Heart left ventricle (tissue), 13 donors: ENCODE measurements at regions not wholly inside any gene's neighbourhood (a gene's known extent, or its start where the extent isn't known, plus 50 kb on each side); places are given as distances from the start of the nearest gene placed in this dataset.

Source experiments
- POLR2A ChIP-seq, 2 donors: fragments of 450-650 bp; IDR thresholded peaks; one replicate each; pipeline ENCODE4 v1.6.1; 2017; ENCODE audit warnings: antibody characterized with exemption in 2 of 2, mild to moderate bottlenecking in 2 of 2, moderate library complexity in 2 of 2
- TF ChIP-seq, protein P1 (sequence below), 12 donors: fragments of 200-600 bp; sonication (generic) in 4 of 12; IDR thresholded peaks; one replicate each; pipeline versions ENCODE4 v1.5.0 to v1.8.0; 2018 to 2022; ENCODE audit warnings: antibody characterized with exemption in 12 of 12, mild to moderate bottlenecking in 5 of 12
- donor health status: ischemic (EF 13 %, LVEDD 7.1; RV severe dilation, severe dysfunction).
- donor health status: DM: no; HTN: yes; CAD: no.
- donor health status: DM: no; HTN: no; CAD: no.
- donor health status: ischemic (EF 25% LVEDD 6.9; RV normal size, moderate dysfunction).
- donor health status: ischemic (EF 25% LVEDD 5.7; RV mildly dilated, moderate dysfunction).
- donor health status: ischemic (EF 35%, LVEDD 5.7; RV mildly dilated, moderate dysfunction).
- donor health status: nonischemic (EF 11% LVEDD 7.7; RV severe dilation, severe dysfunction).
- donor health status: DM: yes; HTN: yes; CAD: no.
- donor health status: PGD.
- donor health status: ischemic (EF 29% LVEDD 5.4; RV normal size, mild dysfunction).
- donor health status: nonischemic (EF 23%, LVEDD 6.1; RV moderate dilation, normal function).

DNA sequence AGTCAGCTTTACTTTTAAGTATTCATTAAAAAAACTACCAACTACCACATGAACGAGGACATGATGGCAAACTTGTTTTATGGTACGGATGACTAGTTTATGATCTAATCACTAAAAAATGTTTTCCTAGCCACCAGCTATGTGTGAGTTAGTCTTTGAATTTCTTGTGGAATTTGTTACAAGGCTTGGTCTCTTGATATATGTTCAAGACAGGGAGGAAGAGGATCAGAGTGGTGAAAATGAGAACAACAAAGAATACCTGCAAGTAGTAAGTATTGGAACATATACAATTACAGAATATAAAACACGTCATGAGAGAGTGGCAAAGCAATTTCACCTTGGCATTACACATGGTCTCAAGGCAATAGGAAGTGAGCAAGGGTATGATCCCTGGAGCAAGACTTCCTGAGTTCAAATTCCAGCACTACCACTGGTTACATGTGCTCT, 548.6 kb upstream of the TLE4 start:
- TF ChIP-seq, protein P1, sequence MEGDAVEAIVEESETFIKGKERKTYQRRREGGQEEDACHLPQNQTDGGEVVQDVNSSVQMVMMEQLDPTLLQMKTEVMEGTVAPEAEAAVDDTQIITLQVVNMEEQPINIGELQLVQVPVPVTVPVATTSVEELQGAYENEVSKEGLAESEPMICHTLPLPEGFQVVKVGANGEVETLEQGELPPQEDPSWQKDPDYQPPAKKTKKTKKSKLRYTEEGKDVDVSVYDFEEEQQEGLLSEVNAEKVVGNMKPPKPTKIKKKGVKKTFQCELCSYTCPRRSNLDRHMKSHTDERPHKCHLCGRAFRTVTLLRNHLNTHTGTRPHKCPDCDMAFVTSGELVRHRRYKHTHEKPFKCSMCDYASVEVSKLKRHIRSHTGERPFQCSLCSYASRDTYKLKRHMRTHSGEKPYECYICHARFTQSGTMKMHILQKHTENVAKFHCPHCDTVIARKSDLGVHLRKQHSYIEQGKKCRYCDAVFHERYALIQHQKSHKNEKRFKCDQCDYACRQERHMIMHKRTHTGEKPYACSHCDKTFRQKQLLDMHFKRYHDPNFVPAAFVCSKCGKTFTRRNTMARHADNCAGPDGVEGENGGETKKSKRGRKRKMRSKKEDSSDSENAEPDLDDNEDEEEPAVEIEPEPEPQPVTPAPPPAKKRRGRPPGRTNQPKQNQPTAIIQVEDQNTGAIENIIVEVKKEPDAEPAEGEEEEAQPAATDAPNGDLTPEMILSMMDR (IDR thresholded peaks at IDR 0.05) = no peak
- TF ChIP-seq POLR2A (IDR thresholded peaks at IDR 0.05) = no peak
